H1 (cell line): ENCODE measurements at regions not wholly inside any gene's neighbourhood (a gene's known extent, or its start where the extent isn't known, plus 50 kb on each side); places are given as distances from the start of the nearest gene placed in this dataset.

ENCODE experiments used
- CTCF ChIA-PET: fragments of 300-600 bp; sonication (Branson Sonifier 250); formaldehyde crosslinking; loops from one replicate; lab custom pipeline; 2021; ENCODE audit not compliant: partially characterized antibody; lab: Charles Lee
- POLR2A ChIA-PET: fragments of 300-600 bp; sonication (Branson Sonifier 250); formaldehyde crosslinking; loops from one replicate; lab custom pipeline; 2021; ENCODE audit warnings: inconsistent platforms; ENCODE audit not compliant: partially characterized antibody; lab: Charles Lee
- DNase-seq, 2 experiments: peaks; one replicate each; pipeline versions ENCODE4 v3.0.0 to v3.0.0-alpha.2; 2010 to 2022; ENCODE audit warnings: low spot score in 2 of 2, low read depth in 1 of 2, mixed read lengths in 1 of 2
- FAIRE-seq: peaks from 2 replicates; lab custom pipeline; 2011; peaks lifted over from hg19 to GRCh38; lab: Jason Lieb, UNC
- H2AFZ ChIP-seq: 2 replicates; pipeline ENCODE4 v1.8.1; 2012; ENCODE audit warnings: low read length, inconsistent platforms
- H2AK5ac ChIP-seq: 2 replicates; pipeline ENCODE4 v1.6.1; 2013; ENCODE audit warnings: low read depth, low read length
- H2BK120ac ChIP-seq: replicated peaks from 2 replicates; pipeline ENCODE3; 2013; ENCODE audit warnings: low read depth, low read length, inconsistent platforms
- H2BK12ac ChIP-seq: 2 replicates; pipeline ENCODE4 v1.6.1; 2013; ENCODE audit warnings: low read depth, low read length
- H2BK15ac ChIP-seq: 2 replicates; pipeline ENCODE4 v1.6.1; 2013; ENCODE audit warnings: low read length
- H2BK20ac ChIP-seq: 2 replicates; pipeline ENCODE4 v1.6.1; 2013; ENCODE audit warnings: low read length
- H2BK5ac ChIP-seq: 2 replicates; pipeline ENCODE4 v1.6.1; 2013; ENCODE audit warnings: low read depth, low read length
- H3K14ac ChIP-seq: 2 replicates; pipeline ENCODE4 v1.6.1; 2013; ENCODE audit warnings: inconsistent platforms; ENCODE audit not compliant: insufficient read length
- H3K18ac ChIP-seq: 2 replicates; pipeline ENCODE4 v1.6.1; 2013; ENCODE audit warnings: low read length; ENCODE audit errors: extremely low read depth
- H3K23ac ChIP-seq: 2 replicates; pipeline ENCODE4 v1.6.1; 2013; ENCODE audit warnings: inconsistent platforms; ENCODE audit not compliant: insufficient read length
- H3K23me2 ChIP-seq: 2 replicates; pipeline ENCODE4 v1.6.1; 2013; ENCODE audit warnings: low read depth, low read length
- H3K27ac ChIP-seq: 2 replicates; pipeline ENCODE4 v1.6.1; 2011; ENCODE audit warnings: low read depth, low read length, inconsistent platforms
- H3K27me3 ChIP-seq, 4 experiments: replicated peaks in 1 of 4; 1 replicate in 1 of 4; 2 replicates in 3 of 4; pipeline versions ENCODE4 v1.6.1 to v1.8.1; 2011 to 2013; ENCODE audit warnings: low read length in 3 of 4, mild to moderate bottlenecking in 3 of 4, inconsistent platforms in 2 of 4, mixed read lengths in 2 of 4, moderate library complexity in 1 of 4; ENCODE audit not compliant: control insufficient read depth in 3 of 4, insufficient read depth in 3 of 4; ENCODE audit errors: extremely low read depth in 1 of 4
- H3K36me3 ChIP-seq, 4 experiments: 2 replicates each; pipeline versions ENCODE4 v1.6.1 to v1.8.1; 2011 to 2013; ENCODE audit warnings: mild to moderate bottlenecking in 4 of 4, low read length in 3 of 4, moderate library complexity in 2 of 4, control low read depth in 1 of 4, inconsistent platforms in 1 of 4; ENCODE audit not compliant: insufficient read depth in 4 of 4, control insufficient read depth in 2 of 4
- H3K4ac ChIP-seq: replicated peaks from 2 replicates; pipeline ENCODE3; 2013; ENCODE audit warnings: low read length, low read depth, mixed read lengths, inconsistent platforms; ENCODE audit not compliant: insufficient read length
- H3K4me1 ChIP-seq, 4 experiments: replicated peaks in 1 of 4; 1 replicate in 1 of 4; 2 replicates in 3 of 4; pipeline versions ENCODE4 v1.6.1 to v1.8.1; 2011 to 2013; ENCODE audit warnings: low read length in 3 of 4, inconsistent platforms in 2 of 4, mixed read lengths in 1 of 4; ENCODE audit not compliant: insufficient read depth in 4 of 4, control insufficient read depth in 3 of 4
- H3K4me2 ChIP-seq, 2 experiments: 2 replicates each; pipeline versions ENCODE4 v1.6.1 to v1.8.1; 2011 to 2013; ENCODE audit warnings: low read depth in 2 of 2, low read length in 2 of 2, control low read depth in 1 of 2, inconsistent platforms in 1 of 2, mild to moderate bottlenecking in 1 of 2; ENCODE audit not compliant: insufficient read depth in 1 of 2
- H3K4me3 ChIP-seq, 4 experiments: fragments of 200-600, 300-600 bp in 1 of 4; sonication (generic), shearing (Covaris generic), sonication (Bioruptor Twin) in 1 of 4; 2 replicates each; pipeline versions ENCODE4 v1.5.1 to v1.8.1; 2011 to 2016; ENCODE audit warnings: low read length in 4 of 4, low read depth in 3 of 4, control low read depth in 2 of 4, inconsistent platforms in 2 of 4, mild to moderate bottlenecking in 2 of 4, mixed read lengths in 1 of 4, moderate library complexity in 1 of 4; ENCODE audit not compliant: insufficient read depth in 2 of 4; ENCODE audit errors: extremely low read depth in 1 of 4
- H3K56ac ChIP-seq: replicated peaks from 2 replicates; pipeline ENCODE3; 2013; ENCODE audit warnings: low read depth, mild to moderate bottlenecking, mixed read lengths, low read length, inconsistent platforms; ENCODE audit not compliant: insufficient read length
- H3K79me1 ChIP-seq: 2 replicates; pipeline ENCODE4 v1.6.1; 2013; ENCODE audit warnings: low read depth, low read length, control low read depth
- H3K79me2 ChIP-seq, 2 experiments: 2 replicates each; pipeline versions ENCODE4 v1.6.1 to v1.8.1; 2012 to 2013; ENCODE audit warnings: low read length in 2 of 2, mild to moderate bottlenecking in 2 of 2, inconsistent platforms in 1 of 2; ENCODE audit not compliant: insufficient read depth in 2 of 2, control insufficient read depth in 1 of 2
- H3K9ac ChIP-seq, 4 experiments: replicated peaks in 1 of 4; 1 replicate in 1 of 4; 2 replicates in 3 of 4; pipeline versions ENCODE4 v1.6.1 to v1.8.1; 2011 to 2013; ENCODE audit warnings: low read depth in 3 of 4, low read length in 3 of 4, control low read depth in 2 of 4, mild to moderate bottlenecking in 2 of 4, moderate library complexity in 2 of 4, inconsistent platforms in 1 of 4; ENCODE audit errors: extremely low read depth in 1 of 4
- H3K9me3 ChIP-seq, 2 experiments: 2 replicates each; pipeline versions ENCODE4 v1.6.1 to v1.8.1; 2012 to 2013; ENCODE audit warnings: mild to moderate bottlenecking in 2 of 2, moderate library complexity in 2 of 2, control low read depth in 1 of 2, inconsistent platforms in 1 of 2, low read depth in 1 of 2, low read length in 1 of 2, mixed read lengths in 1 of 2; ENCODE audit not compliant: insufficient read depth in 2 of 2
- H4K20me1 ChIP-seq, 2 experiments: replicated peaks in 1 of 2; 2 replicates each; pipeline versions ENCODE3 to v1.8.1; 2011 to 2013; ENCODE audit warnings: inconsistent platforms in 2 of 2, low read length in 2 of 2, mild to moderate bottlenecking in 1 of 2; ENCODE audit not compliant: insufficient read depth in 2 of 2, control insufficient read depth in 1 of 2
- H4K5ac ChIP-seq: 2 replicates; pipeline ENCODE4 v1.6.1; 2013; ENCODE audit warnings: low read length, low read depth, mixed read lengths, inconsistent platforms; ENCODE audit not compliant: insufficient read length
- H4K8ac ChIP-seq: 2 replicates; pipeline ENCODE4 v1.8.0; 2013; ENCODE audit warnings: mild to moderate bottlenecking, moderate library complexity, low read length, inconsistent platforms; ENCODE audit not compliant: insufficient read depth; ENCODE audit errors: extremely low read depth
- H4K91ac ChIP-seq: replicated peaks from 2 replicates; pipeline ENCODE3; 2013; ENCODE audit warnings: low read length, mixed read lengths, inconsistent platforms; ENCODE audit not compliant: insufficient read length
- ATF2 ChIP-seq: IDR thresholded peaks from 2 replicates; pipeline ENCODE4 v1.6.1; 2012; ENCODE audit warnings: low read length, inconsistent platforms
- CBX8 ChIP-seq: fragments of 300-800, 300-1000 bp; sonication (generic); IDR thresholded peaks from 2 replicates; pipeline ENCODE4 v1.7.1; 2016; ENCODE audit warnings: low read depth, low read length, borderline replicate concordance
- E2F6 ChIP-seq: IDR thresholded peaks from 2 replicates; pipeline ENCODE4 v1.6.1; 2012; ENCODE audit warnings: inconsistent platforms
- JUND ChIP-seq: IDR thresholded peaks from 2 replicates; pipeline ENCODE4 v1.6.1; 2011; ENCODE audit warnings: mild to moderate bottlenecking, improper control_type of control experiment, low read length
- NRF1 ChIP-seq: IDR thresholded peaks from 2 replicates; pipeline ENCODE4 v1.6.1; 2011; ENCODE audit warnings: mild to moderate bottlenecking, low read depth, low read length, improper control_type of control experiment
- POLR2A ChIP-seq, 2 experiments: IDR thresholded peaks; 1 replicate in 1 of 2; 2 replicates in 1 of 2; pipeline ENCODE4 v1.6.1; 2011; ENCODE audit warnings: low read depth in 2 of 2, low read length in 2 of 2, mild to moderate bottlenecking in 2 of 2; ENCODE audit errors: control extremely low read depth in 1 of 2
- POU5F1 ChIP-seq: IDR thresholded peaks from 2 replicates; pipeline ENCODE4 v1.6.1; 2011; ENCODE audit warnings: low read depth, mild to moderate bottlenecking, low read length, moderate library complexity
- RBBP5 ChIP-seq: IDR thresholded peaks from 2 replicates; pipeline ENCODE4 v1.7.1; 2012; ENCODE audit warnings: low read depth, mild to moderate bottlenecking, inconsistent platforms, low read length, moderate library complexity, borderline replicate concordance
- RXRA ChIP-seq: IDR thresholded peaks from 2 replicates; pipeline ENCODE4 v1.6.1; 2011; ENCODE audit warnings: low read depth, mild to moderate bottlenecking, low read length, moderate library complexity; ENCODE audit not compliant: insufficient read depth
- TBP ChIP-seq: IDR thresholded peaks from 2 replicates; pipeline ENCODE4 v1.6.1; 2011; ENCODE audit warnings: low read depth, low read length, improper control_type of control experiment
- WGBS, 2 experiments: shearing (Covaris generic) in 1 of 2; methylation state at CpG; one replicate each; pipeline versions ENCODE4 v1.1.6 to v1.1.7; 2013 to 2015; ENCODE audit warnings: low lambda C conversion rate in 2 of 2, mixed read lengths in 2 of 2, inconsistent platforms in 1 of 2, low coverage in 1 of 2, missing lambda C conversion rate in 1 of 2; ENCODE audit not compliant: insufficient replicate concordance in 2 of 2, insufficient coverage in 1 of 2, insufficient read length in 1 of 2; ENCODE audit errors: extremely low coverage in 1 of 2, missing lambda C conversion rate in 1 of 2; 5-methylcytosine and 5-hydroxymethylcytosine counted together

GRCh38 chr5:68126886-68127285 lies 88.7 kb upstream of the PIK3R1 start:
- TF ChIP-seq RXRA (no peak), TBP (no peak), POLR2A (IDR thresholded peaks at IDR 0.05; ENCODE audit: control extremely low read depth in 1 of 2, low read depth in 2 of 2, low read length in 2 of 2) (no peak), POU5F1 (no peak), CBX8 (no peak), NRF1 (no peak), RBBP5 (no peak), JUND (no peak), ATF2 (no peak), E2F6 (no peak)
- Histone ChIP-seq H3K4me3 (no peak overlapping the region), H3K36me3 (no peaks in the 10 kb centered on the region), H3K9me3 (no peaks in the 10 kb centered on the region), H2BK120ac (no peak overlapping the region), H2AK5ac (no peak overlapping the region), H3K23ac (no peak overlapping the region), H3K27ac (no peak overlapping the region), H3K23me2 (no peaks in the 10 kb centered on the region; the same call in 1 of the 2 replicates), H4K20me1 (no peaks in the 10 kb centered on the region), H3K79me2 (no peaks in the 10 kb centered on the region), H3K9ac (no peak overlapping the region), H4K91ac (no peak overlapping the region), H3K4me2 (no peak overlapping the region), H2AFZ (no peak overlapping the region), H2BK15ac (no peak overlapping the region), H3K18ac (no peak overlapping the region), H3K79me1 (no peaks in the 10 kb centered on the region), H3K14ac (no peak overlapping the region), H2BK12ac (no peak overlapping the region), H3K56ac (no peak overlapping the region), H2BK20ac (no peak overlapping the region), H4K8ac (no peak overlapping the region), H3K27me3 (no peaks in the 10 kb centered on the region), H4K5ac (no peak overlapping the region), H3K4ac (no peak overlapping the region), H3K4me1 (no peaks in the 10 kb centered on the region; a peak in 1 of 7 replicates), H2BK5ac (no peak overlapping the region)
- ChIA-PET POLR2A (no interaction called here), CTCF (interaction anchor here (0.7 kb wide), 1 partner anchor 958 kb away, joined by 3 read pairs; no protein-coding TSS in a partner anchor)
- WGBS, 2 experiments = 97% methylated on average over 2 of the region's 2 CpGs; no CpG with 5 or more reads in 1 of the 2 experiments
- FAIRE-seq = no peak
- no peak for DNase-seq
